ENCODE measurements at regions not wholly inside any gene's neighbourhood (a gene's known extent, or its start where the extent isn't known, plus 50 kb on each side); places are given as distances from the start of the nearest gene placed in this dataset.

DNA sequence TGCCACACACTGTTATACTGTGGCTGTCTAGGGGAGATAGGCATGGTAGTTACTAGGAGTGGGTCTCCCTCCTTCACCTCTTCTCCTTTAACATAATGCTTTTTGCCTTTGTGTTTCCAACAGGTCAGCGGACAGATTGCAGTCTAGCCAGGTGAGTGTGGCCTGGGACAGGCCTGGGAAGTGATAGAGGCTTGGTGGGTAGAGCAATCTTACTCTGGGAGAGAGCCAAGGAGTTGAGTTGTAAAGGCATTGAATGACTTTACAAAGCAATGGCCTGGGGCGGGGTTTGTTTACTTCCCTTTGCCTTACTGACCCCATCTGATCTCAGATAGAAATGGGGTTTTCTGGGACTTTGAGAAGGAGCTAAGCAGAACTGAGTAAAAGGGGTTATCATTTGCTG lies 51.0 kb upstream of the IKBKE start:
- Mint-ChIP-seq H3K9me3 (ENCODE audit: unreplicated experiment) (no peaks in the 10 kb centered on the region), H3K36me3 (ENCODE audit: insufficient read depth, unreplicated experiment) (peaks cover 6% of the 10 kb centered on the region), H3K4me3 (ENCODE audit: unreplicated experiment) (no peak overlapping the region), H3K27me3 (ENCODE audit: insufficient read depth, unreplicated experiment) (no peaks in the 10 kb centered on the region), H3K4me1 (ENCODE audit: low read depth, unreplicated experiment) (peaks cover 7% of the 10 kb centered on the region), H3K27ac (ENCODE audit: unreplicated experiment) (no peak overlapping the region)
- Histone ChIP-seq H3K36me3 (ENCODE audit: control insufficient read depth, insufficient read depth, low read length) (no peaks in the 10 kb centered on the region), H3K27me3 (replicated peaks; ENCODE audit: control insufficient read depth, insufficient read depth, low read length) (no peaks in the 10 kb centered on the region), H3K4me1 (peaks cover 5% of the 10 kb centered on the region; the same call in 1 of the 2 replicates), H3K9me3 (no peaks in the 10 kb centered on the region), H3K4me3 (ENCODE audit: low read depth, low read length) (no peak overlapping the region)
- intact Hi-C loops (cut with micrococcal nuclease; ENCODE audit: unreplicated experiment), result no loop called here
- TF ChIP-seq, protein P1, sequence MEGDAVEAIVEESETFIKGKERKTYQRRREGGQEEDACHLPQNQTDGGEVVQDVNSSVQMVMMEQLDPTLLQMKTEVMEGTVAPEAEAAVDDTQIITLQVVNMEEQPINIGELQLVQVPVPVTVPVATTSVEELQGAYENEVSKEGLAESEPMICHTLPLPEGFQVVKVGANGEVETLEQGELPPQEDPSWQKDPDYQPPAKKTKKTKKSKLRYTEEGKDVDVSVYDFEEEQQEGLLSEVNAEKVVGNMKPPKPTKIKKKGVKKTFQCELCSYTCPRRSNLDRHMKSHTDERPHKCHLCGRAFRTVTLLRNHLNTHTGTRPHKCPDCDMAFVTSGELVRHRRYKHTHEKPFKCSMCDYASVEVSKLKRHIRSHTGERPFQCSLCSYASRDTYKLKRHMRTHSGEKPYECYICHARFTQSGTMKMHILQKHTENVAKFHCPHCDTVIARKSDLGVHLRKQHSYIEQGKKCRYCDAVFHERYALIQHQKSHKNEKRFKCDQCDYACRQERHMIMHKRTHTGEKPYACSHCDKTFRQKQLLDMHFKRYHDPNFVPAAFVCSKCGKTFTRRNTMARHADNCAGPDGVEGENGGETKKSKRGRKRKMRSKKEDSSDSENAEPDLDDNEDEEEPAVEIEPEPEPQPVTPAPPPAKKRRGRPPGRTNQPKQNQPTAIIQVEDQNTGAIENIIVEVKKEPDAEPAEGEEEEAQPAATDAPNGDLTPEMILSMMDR (IDR thresholded peaks at IDR 0.05; ENCODE audit: insufficient read depth in 1 of 2, low read depth in 1 of 2, low read length in 1 of 2, severe bottlenecking in 1 of 2, unreplicated experiment in 1 of 2), result no peak
- ChIA-PET POLR2A (no interaction called here), CTCF (no interaction called here)
- no peak for DNase-seq
- no TSS peak for BruUV-seq (replicated peaks)

DNA sequence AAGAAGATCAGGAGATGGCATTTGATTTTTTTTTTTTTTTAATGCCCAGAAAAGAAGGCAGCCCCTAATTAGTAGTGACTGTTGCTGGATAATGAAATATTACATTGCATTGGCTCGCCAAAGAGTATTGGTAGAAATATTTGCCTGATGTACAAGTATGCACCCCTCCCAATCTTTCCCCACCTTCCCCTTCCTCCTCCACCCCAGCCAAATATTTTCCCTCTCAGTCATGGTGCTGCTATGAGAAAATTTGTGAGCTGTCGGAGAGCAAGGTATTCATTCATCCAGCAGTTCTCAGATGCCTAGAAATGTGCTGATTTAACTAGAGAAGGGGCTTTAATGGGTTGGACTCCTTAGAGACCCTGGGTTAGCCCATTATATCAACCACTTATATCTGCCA lies 50.5 kb upstream of the IKBKE start:
- Histone ChIP-seq H3K36me3 (ENCODE audit: control insufficient read depth, insufficient read depth, low read length) (no peaks in the 10 kb centered on the region), H3K4me3 (ENCODE audit: low read depth, low read length) (no peak overlapping the region), H3K4me1 (peaks cover 5% of the 10 kb centered on the region; the same call in 1 of the 2 replicates), H3K27me3 (replicated peaks; ENCODE audit: control insufficient read depth, insufficient read depth, low read length) (no peaks in the 10 kb centered on the region), H3K9me3 (no peaks in the 10 kb centered on the region)
- no TSS peak for BruUV-seq (replicated peaks)
- TF ChIP-seq, protein P1 (IDR thresholded peaks at IDR 0.05; ENCODE audit: insufficient read depth in 1 of 2, low read depth in 1 of 2, low read length in 1 of 2, severe bottlenecking in 1 of 2, unreplicated experiment in 1 of 2), result no peak
- no peaks in the 10 kb centered on the region for H3K9me3 Mint-ChIP-seq (ENCODE audit: unreplicated experiment)
- peaks cover 6% of the 10 kb centered on the region for H3K36me3 Mint-ChIP-seq (ENCODE audit: insufficient read depth, unreplicated experiment)
- H3K4me1 Mint-ChIP-seq (ENCODE audit: low read depth, unreplicated experiment), result peaks cover 7% of the 10 kb centered on the region
- H3K4me3 Mint-ChIP-seq (ENCODE audit: unreplicated experiment), result no peak overlapping the region
- no peak overlapping the region for H3K27ac Mint-ChIP-seq (ENCODE audit: unreplicated experiment)
- ChIA-PET CTCF (no interaction called here), POLR2A (no interaction called here)
- intact Hi-C loops (cut with micrococcal nuclease; ENCODE audit: unreplicated experiment), result no loop called here
- DNase-seq, result no peak
- no peaks in the 10 kb centered on the region for H3K27me3 Mint-ChIP-seq (ENCODE audit: insufficient read depth, unreplicated experiment)

DNA sequence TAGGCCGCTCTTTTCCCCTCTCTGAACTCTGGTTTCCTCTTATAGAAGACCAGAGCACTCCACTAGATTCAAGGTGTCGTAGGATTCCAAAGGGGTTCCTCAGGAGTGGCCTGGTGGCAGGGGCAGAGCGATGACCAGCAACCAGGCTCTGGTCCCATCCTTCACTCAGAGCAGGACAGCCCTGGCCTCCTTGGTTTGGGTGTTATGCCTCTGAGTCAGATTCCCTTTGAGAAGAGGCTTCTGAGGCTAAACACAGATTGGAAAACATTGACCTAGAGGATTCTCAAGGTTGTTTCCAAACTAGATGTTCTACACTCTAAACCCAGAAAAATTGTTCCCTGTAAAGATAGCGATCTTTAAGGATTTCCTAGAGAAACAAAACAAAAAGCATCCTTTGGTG lies 49.8 kb upstream of the IKBKE start:
- Mint-ChIP-seq H3K9me3 (ENCODE audit: unreplicated experiment) (no peaks in the 10 kb centered on the region), H3K4me3 (ENCODE audit: unreplicated experiment) (no peak overlapping the region), H3K27me3 (ENCODE audit: insufficient read depth, unreplicated experiment) (no peaks in the 10 kb centered on the region), H3K4me1 (ENCODE audit: low read depth, unreplicated experiment) (peaks cover 7% of the 10 kb centered on the region), H3K27ac (ENCODE audit: unreplicated experiment) (no peak overlapping the region), H3K36me3 (ENCODE audit: insufficient read depth, unreplicated experiment) (peaks cover under 1% of the 10 kb centered on the region)
- Histone ChIP-seq H3K4me1 (peaks cover 5% of the 10 kb centered on the region; the same call in 1 of the 2 replicates), H3K9me3 (no peaks in the 10 kb centered on the region), H3K27me3 (replicated peaks; ENCODE audit: control insufficient read depth, insufficient read depth, low read length) (no peaks in the 10 kb centered on the region), H3K36me3 (ENCODE audit: control insufficient read depth, insufficient read depth, low read length) (no peaks in the 10 kb centered on the region), H3K4me3 (ENCODE audit: low read depth, low read length) (no peak overlapping the region)
- POLR2A ChIA-PET, result no interaction called here
- BruUV-seq (replicated peaks), result no TSS peak
- CTCF ChIA-PET, result no interaction called here
- no peak for DNase-seq
- intact Hi-C loops (cut with micrococcal nuclease; ENCODE audit: unreplicated experiment), result no loop called here
- TF ChIP-seq, protein P1 (IDR thresholded peaks at IDR 0.05; ENCODE audit: insufficient read depth in 1 of 2, low read depth in 1 of 2, low read length in 1 of 2, severe bottlenecking in 1 of 2, unreplicated experiment in 1 of 2), result no peak
